22Rv1 (cell line): ENCODE measurements at regions not wholly inside any gene's neighbourhood (a gene's known extent, or its start where the extent isn't known, plus 50 kb on each side); places are given as distances from the start of the nearest gene placed in this dataset.
"Not testable (repeated sequence)": the region's sequence is repeated elsewhere in the genome, so short reads cannot be mapped to it uniquely, and the experiment has no call there.

ENCODE experiments used
- H3K27ac ChIP-seq: fragments of 450-650 bp; 2 replicates; pipeline ENCODE4 v1.5.1; 2017
- ZFX ChIP-seq: fragments of 450-650 bp; IDR thresholded peaks from 2 replicates; pipeline ENCODE4 v1.6.1; 2017; ENCODE audit warnings: antibody characterized with exemption, borderline replicate concordance
- TF ChIP-seq, protein P1 (sequence below): fragments of 450-650 bp; IDR thresholded peaks from 2 replicates; pipeline ENCODE4 v1.5.1; 2017; ENCODE audit warnings: mild to moderate bottlenecking

DNA sequence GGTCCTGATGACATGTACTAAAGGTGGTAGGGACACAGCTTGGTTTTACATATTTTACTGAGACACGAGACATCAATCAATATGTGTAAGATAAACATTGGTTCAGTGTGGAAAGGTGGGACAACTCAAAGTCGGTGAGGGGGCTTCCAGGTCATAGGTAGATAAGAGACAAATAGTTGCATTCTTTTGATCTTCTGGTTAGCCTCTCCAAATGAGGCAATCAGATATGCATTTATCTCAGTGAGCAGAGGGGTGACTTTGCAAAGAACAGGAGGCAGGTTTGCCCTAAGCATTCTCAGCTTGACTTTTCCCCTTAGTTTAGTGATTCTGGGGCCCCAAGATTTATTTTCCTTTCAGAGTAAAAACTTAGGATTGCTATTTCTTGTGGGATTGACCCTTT, 706.9 kb downstream of the GLUD2 start:
- no peak for TF ChIP-seq ZFX
- H3K27ac ChIP-seq: no peak overlapping the region

DNA sequence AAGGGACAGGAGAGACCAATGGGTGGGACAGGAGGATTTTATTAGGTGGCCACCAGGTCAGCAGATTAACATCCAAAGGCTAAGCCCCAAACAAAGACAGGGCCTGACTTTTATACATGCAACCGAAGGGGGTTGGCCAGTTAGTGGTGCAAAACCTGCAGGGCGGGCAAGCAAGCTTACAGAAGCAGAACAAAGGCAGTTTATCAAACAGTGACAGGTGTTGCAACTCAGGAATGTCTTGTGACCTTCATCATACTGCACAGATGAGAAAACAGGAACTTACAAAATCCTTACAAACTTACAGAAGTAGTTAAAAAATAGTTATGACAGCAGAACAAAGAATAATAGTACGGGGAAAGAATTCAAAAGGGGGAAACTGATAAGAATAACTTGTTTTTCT, 708.1 kb downstream of the GLUD2 start:
- no peak overlapping the region for H3K27ac ChIP-seq
- TF ChIP-seq, protein P1, sequence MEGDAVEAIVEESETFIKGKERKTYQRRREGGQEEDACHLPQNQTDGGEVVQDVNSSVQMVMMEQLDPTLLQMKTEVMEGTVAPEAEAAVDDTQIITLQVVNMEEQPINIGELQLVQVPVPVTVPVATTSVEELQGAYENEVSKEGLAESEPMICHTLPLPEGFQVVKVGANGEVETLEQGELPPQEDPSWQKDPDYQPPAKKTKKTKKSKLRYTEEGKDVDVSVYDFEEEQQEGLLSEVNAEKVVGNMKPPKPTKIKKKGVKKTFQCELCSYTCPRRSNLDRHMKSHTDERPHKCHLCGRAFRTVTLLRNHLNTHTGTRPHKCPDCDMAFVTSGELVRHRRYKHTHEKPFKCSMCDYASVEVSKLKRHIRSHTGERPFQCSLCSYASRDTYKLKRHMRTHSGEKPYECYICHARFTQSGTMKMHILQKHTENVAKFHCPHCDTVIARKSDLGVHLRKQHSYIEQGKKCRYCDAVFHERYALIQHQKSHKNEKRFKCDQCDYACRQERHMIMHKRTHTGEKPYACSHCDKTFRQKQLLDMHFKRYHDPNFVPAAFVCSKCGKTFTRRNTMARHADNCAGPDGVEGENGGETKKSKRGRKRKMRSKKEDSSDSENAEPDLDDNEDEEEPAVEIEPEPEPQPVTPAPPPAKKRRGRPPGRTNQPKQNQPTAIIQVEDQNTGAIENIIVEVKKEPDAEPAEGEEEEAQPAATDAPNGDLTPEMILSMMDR: no peak
- TF ChIP-seq ZFX: no peak

DNA sequence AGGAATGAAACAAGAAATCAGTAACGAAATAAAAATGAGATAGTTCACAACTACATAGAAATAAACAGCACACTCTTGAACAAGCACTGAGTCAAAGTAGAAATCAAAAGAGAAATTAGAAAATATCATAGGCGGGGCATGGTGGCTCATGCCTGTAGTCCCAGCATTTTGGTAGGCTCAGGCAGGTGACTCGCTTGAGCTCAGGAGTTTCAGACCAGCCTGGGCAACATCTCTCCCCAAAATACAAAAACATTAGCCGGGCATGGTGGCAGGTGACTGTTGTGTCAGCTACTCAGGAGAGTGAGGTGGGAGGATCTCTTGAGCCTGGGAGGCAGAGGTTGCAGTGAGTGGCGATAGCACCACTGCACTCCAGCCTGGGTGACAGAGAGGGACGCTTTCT, 714.4 kb downstream of the GLUD2 start:
- H3K27ac ChIP-seq: no peak overlapping the region
- TF ChIP-seq, protein P1: no peak
- TF ChIP-seq ZFX: no peak

DNA sequence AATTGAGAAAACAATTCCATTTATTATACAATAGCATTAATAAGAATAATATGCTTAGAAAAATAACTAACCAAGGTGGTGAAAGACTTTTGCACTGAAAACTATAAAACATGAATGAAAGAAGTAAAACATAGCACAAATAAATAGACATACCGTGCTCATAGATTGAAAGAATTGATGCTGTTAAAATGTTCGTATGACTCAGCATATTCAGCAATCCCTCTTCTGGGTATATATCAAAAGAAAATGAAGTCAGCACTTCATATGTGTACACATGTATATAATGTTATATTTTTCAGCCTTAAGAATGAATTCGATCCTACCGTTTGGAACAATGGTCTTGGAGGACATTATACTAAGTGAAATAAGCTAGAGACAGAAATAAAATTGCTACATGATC, 716.3 kb downstream of the GLUD2 start:
- TF ChIP-seq, protein P1: no peak
- TF ChIP-seq ZFX: no peak
- H3K27ac ChIP-seq: no peak overlapping the region

DNA sequence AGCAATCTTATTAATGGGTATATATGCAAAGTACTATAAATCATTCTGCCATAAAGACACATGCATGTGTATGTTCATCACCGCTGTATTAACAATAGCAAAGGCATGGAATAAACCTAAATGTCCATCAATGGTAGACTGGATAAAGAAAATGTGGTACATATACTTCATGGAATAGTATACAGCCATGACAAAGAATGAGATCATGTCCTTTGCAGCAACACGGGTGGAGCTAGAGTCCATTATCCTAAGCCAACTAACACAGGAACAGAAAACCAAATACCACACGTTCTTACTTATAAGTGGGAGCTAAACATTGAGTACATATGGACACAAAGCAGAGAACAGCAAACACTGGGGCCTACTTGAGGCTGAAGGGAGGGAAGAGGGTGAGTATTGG, 720.8 kb downstream of the GLUD2 start:
- not testable (repeated sequence) for H3K27ac ChIP-seq

DNA sequence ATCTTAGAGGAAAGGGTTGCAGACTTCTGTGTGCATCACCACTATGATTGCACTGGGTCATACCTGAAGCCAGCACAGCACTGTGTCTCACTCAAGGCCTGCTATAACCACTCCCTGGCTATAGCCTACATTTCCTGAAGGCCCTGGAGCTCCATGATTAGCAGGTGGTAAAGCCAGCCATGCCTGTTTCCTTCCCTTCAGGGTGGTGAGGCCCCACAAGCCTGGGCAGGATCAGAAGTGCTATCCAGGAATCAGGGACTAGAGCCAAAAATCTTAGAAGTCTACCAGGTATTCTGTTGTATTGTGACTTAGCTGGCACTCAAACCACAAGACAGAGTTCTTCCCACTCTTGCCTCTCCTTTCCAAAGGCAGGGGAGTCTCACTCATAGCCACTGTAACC, 734.6 kb downstream of the GLUD2 start:
- TF ChIP-seq, protein P1: no peak
- TF ChIP-seq ZFX: no peak
- H3K27ac ChIP-seq: no peak overlapping the region

DNA sequence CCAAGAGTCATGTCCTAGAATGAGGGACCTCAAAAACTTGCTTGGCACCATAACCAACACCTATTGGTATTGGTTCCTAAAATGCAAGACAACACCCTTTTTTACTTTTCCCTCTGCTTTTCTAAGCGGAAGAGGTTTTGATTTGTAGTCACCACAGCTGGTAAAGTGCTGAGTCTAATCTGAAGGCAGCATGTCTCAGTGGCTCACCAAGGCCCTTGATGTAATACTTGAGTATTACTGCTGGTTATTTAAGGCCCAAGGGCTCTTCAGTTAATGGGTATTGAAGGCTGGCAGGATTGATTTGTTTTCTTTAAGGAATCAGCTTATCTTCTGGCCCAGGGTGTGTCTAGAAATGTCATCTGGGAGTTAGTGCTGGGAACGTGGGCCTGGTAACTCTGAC, 735.1 kb downstream of the GLUD2 start:
- TF ChIP-seq ZFX: no peak
- TF ChIP-seq, protein P1: no peak
- no peak overlapping the region for H3K27ac ChIP-seq

DNA sequence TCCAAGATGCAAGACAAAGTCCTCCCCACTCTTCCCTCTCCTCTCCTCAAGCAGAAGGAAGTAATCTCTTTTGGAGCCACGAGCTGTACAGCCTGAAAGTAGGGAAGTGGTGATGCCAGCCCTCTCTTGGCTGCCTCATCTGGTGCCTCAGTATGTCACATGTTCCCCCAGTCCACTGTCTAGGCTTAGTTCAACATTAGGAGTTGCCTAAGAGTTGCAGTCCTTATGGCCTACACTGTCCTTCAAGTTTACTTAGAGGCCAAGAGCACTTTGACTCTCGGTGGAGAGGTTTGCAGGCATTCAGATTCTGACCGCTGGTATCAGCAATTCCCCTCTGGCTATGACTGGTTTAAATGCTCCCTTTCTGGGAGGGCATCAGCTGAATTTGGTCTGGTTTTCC, 735.6 kb downstream of the GLUD2 start:
- no peak overlapping the region for H3K27ac ChIP-seq
- no peak for TF ChIP-seq ZFX
- TF ChIP-seq, protein P1: no peak
